Fibroblast of the conjunctiva (primary cell): ENCODE measurements at regions not wholly inside any gene's neighbourhood (a gene's known extent, or its start where the extent isn't known, plus 50 kb on each side); places are given as distances from the start of the nearest gene placed in this dataset.

Experiments used
- DNase-seq: peaks from one replicate; pipeline ENCODE4 v3.0.0-alpha.2; 2010; ENCODE audit warnings: low read depth

GRCh38 chr9:118305331-118305730 lies 601.1 kb downstream of the TLR4 start:
- DNase-seq, result no peak

- DNase-seq, result no peak
Observed at GRCh38 chr9:118306801-118307200, 602.6 kb downstream of the TLR4 start.

- no peak for DNase-seq
Observed at GRCh38 chr9:118313965-118314364, 609.8 kb downstream of the TLR4 start.

GRCh38 chr9:118316831-118317343 lies 612.7 kb downstream of the TLR4 start:
- no peak for DNase-seq

GRCh38 chr9:118318770-118319431 lies 614.7 kb downstream of the TLR4 start:
- no peak for DNase-seq

- no peak for DNase-seq
Observed at GRCh38 chr9:118321788-118322187, 617.6 kb downstream of the TLR4 start.

GRCh38 chr9:118324706-118325105 lies 620.5 kb downstream of the TLR4 start:
- no peak for DNase-seq

GRCh38 chr9:118325757-118326156 lies 621.6 kb downstream of the TLR4 start:
- DNase-seq, result no peak

- no peak for DNase-seq
Observed at GRCh38 chr9:118326326-118326725, 622.1 kb downstream of the TLR4 start.

- no peak for DNase-seq
Observed at GRCh38 chr9:118330191-118330986, 626.2 kb downstream of the TLR4 start.

- no peak for DNase-seq
Observed at GRCh38 chr9:118331622-118332045, 627.4 kb downstream of the TLR4 start.

GRCh38 chr9:118336250-118336942 lies 632.2 kb downstream of the TLR4 start:
- no peak for DNase-seq

- DNase-seq, result no peak
Observed at GRCh38 chr9:118336943-118337330, 632.7 kb downstream of the TLR4 start.

GRCh38 chr9:118360036-118360435 lies 655.8 kb downstream of the TLR4 start:
- DNase-seq, result no peak

- no peak for DNase-seq
Observed at GRCh38 chr9:118362123-118362522, 657.9 kb downstream of the TLR4 start.

GRCh38 chr9:118362596-118362995 lies 658.4 kb downstream of the TLR4 start:
- DNase-seq, result no peak

GRCh38 chr9:118364266-118365106 lies 660.3 kb downstream of the TLR4 start:
- no peak for DNase-seq

- DNase-seq, result no peak
Observed at GRCh38 chr9:118366228-118366627, 662.0 kb downstream of the TLR4 start.

- no peak for DNase-seq
Observed at GRCh38 chr9:118367383-118367782, 663.2 kb downstream of the TLR4 start.

- DNase-seq, result no peak
Observed at GRCh38 chr9:118384531-118385100, 680.4 kb downstream of the TLR4 start.

GRCh38 chr9:118395415-118395814 lies 691.2 kb downstream of the TLR4 start:
- no peak for DNase-seq

- DNase-seq, result no peak
Observed at GRCh38 chr9:118401546-118401945, 697.3 kb downstream of the TLR4 start.
